ENCODE measurements at regions not wholly inside any gene's neighbourhood (a gene's known extent, or its start where the extent isn't known, plus 50 kb on each side); places are given as distances from the start of the nearest gene placed in this dataset.

DNA sequence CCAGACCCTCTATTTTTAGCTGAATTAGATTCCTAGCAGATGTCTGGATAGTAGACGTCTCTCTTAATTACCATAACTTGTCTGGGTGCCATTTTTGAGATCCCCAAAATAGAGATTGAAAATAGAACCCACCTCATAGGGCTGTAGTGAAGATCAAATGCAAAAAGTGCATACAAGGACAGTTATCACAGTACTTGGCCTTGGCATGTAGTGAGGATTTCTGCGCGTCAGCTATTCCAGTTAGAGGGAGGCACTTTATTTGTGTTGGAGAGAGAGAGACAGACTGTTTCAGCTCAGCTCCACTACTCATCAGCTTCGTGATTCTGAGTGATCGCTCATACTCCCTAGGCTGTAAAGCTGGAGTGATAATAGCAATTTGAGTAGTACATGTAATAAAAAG lies 59.6 kb upstream of the CDH13 start:
- dilution Hi-C loops (cut with MboI; ENCODE audit: extremely low pct_ligation_motif_present, low sequenced_read_pairs) (no loop called here), intact Hi-C loops (cut with micrococcal nuclease) (no loop called here)
- H3K4me1 ChIP-seq (ENCODE audit: control insufficient read depth, extremely low read depth, insufficient read depth, low read length), result no peaks in the 10 kb centered on the region
- no peaks in the 10 kb centered on the region for H3K36me3 ChIP-seq (ENCODE audit: control insufficient read depth in 2 of 2, extremely low read depth in 1 of 2, insufficient read depth in 2 of 2, low read length in 2 of 2)
- no peak for FAIRE-seq
- no peaks in the 10 kb centered on the region for H3K79me2 ChIP-seq (ENCODE audit: control insufficient read depth, insufficient read depth, low read length)
- H3K27ac ChIP-seq (ENCODE audit: insufficient read depth, low read depth, low read length), result no peak overlapping the region
- DNase-seq (ENCODE audit: low read depth, low spot score), result no peak
- H2AFZ ChIP-seq (ENCODE audit: low read depth, low read length), result no peak overlapping the region
- no TSS peak for BruUV-seq (replicated peaks)
- no peaks in the 10 kb centered on the region for H3K9me1 ChIP-seq (replicated peaks; ENCODE audit: control insufficient read depth, extremely low read depth, insufficient read depth, low read length)
- no peak overlapping the region for H3K4me3 ChIP-seq (replicated peaks in 1 of 3; ENCODE audit: insufficient read depth in 1 of 3, low read depth in 1 of 3, low read length in 3 of 3)
- no peak overlapping the region for H3K4me2 ChIP-seq (ENCODE audit: insufficient read depth, low read length)
- CTCF ChIA-PET, result no interaction called here
- POLR2A ChIA-PET, result no interaction called here
- H3K9ac ChIP-seq (replicated peaks; ENCODE audit: extremely low read depth, insufficient read depth, low read length), result no peak overlapping the region
- H3K27me3 ChIP-seq (ENCODE audit: control insufficient read depth in 2 of 2, insufficient read depth in 2 of 2, low read length in 2 of 2), result peaks cover 1 to 11% of the 10 kb centered on the region in 2 experiments
- H3K9me3 ChIP-seq (replicated peaks; ENCODE audit: control insufficient read depth, insufficient read depth, low read length), result no peaks in the 10 kb centered on the region
- no peak for TF ChIP-seq JUN (IDR thresholded peaks at IDR 0.05; ENCODE audit: borderline replicate concordance, insufficient read depth, insufficient read length, low read depth)
- TF ChIP-seq, protein P1, sequence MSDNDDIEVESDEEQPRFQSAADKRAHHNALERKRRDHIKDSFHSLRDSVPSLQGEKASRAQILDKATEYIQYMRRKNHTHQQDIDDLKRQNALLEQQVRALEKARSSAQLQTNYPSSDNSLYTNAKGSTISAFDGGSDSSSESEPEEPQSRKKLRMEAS (IDR thresholded peaks at IDR 0.05; ENCODE audit: insufficient read depth, insufficient read length), result no peak
- TF ChIP-seq POLR2AphosphoS5 (IDR thresholded peaks at IDR 0.05; ENCODE audit: insufficient read depth, low read depth, low read length), result no peak
- TF ChIP-seq POLR2A (IDR thresholded peaks at IDR 0.05; ENCODE audit: low read depth, low read length), result no peak
- no peak for TF ChIP-seq MYC (IDR thresholded peaks at IDR 0.05; ENCODE audit: low read depth, low read length)
- TF ChIP-seq, protein P2, sequence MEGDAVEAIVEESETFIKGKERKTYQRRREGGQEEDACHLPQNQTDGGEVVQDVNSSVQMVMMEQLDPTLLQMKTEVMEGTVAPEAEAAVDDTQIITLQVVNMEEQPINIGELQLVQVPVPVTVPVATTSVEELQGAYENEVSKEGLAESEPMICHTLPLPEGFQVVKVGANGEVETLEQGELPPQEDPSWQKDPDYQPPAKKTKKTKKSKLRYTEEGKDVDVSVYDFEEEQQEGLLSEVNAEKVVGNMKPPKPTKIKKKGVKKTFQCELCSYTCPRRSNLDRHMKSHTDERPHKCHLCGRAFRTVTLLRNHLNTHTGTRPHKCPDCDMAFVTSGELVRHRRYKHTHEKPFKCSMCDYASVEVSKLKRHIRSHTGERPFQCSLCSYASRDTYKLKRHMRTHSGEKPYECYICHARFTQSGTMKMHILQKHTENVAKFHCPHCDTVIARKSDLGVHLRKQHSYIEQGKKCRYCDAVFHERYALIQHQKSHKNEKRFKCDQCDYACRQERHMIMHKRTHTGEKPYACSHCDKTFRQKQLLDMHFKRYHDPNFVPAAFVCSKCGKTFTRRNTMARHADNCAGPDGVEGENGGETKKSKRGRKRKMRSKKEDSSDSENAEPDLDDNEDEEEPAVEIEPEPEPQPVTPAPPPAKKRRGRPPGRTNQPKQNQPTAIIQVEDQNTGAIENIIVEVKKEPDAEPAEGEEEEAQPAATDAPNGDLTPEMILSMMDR (IDR thresholded peaks at IDR 0.05; ENCODE audit: extremely low read depth in 1 of 2, insufficient read depth in 1 of 2, low read depth in 1 of 2, low read length in 2 of 2), result no peak
- no peak for TF ChIP-seq FOS (IDR thresholded peaks at IDR 0.05; ENCODE audit: borderline replicate concordance, insufficient read depth, low read length)
- no peak for TF ChIP-seq GATA2 (IDR thresholded peaks at IDR 0.05; ENCODE audit: insufficient read depth, insufficient read length, low read depth, low read length)
- no peak for TF ChIP-seq EZH2 (IDR thresholded peaks at IDR 0.05; ENCODE audit: borderline replicate concordance, low read depth, low read length, severe bottlenecking)
- H4K20me1 ChIP-seq (replicated peaks; ENCODE audit: control insufficient read depth, extremely low read depth, insufficient read depth, low read length), result no peaks in the 10 kb centered on the region

All from endothelial cell of umbilical vein (primary cell).